Effector CD8-positive, alpha-beta T cell (primary cell): ENCODE measurements at regions not wholly inside any gene's neighbourhood (a gene's known extent, or its start where the extent isn't known, plus 50 kb on each side); places are given as distances from the start of the nearest gene placed in this dataset.

ENCODE experiments used
- DNase-seq: peaks from one replicate; lab custom pipeline; 2025; lab: John Stamatoyannopoulos, UW

GRCh38 chr1:208513799-208514198 is 269.6 kb upstream of the PLXNA2 start:
- no peak for DNase-seq

GRCh38 chr1:208515129-208515528 is 270.9 kb upstream of the PLXNA2 start:
- DNase-seq = no peak

- DNase-seq = no peak
Observed at GRCh38 chr1:208516780-208517179, 272.6 kb upstream of the PLXNA2 start.

- no peak for DNase-seq
Observed at GRCh38 chr1:208520438-208521099, 276.4 kb upstream of the PLXNA2 start.

- DNase-seq = no peak
Observed at GRCh38 chr1:208521534-208521933, 277.4 kb upstream of the PLXNA2 start.

GRCh38 chr1:208523007-208523406 is 278.8 kb upstream of the PLXNA2 start:
- no peak for DNase-seq

- DNase-seq = no peak
Observed at GRCh38 chr1:208524376-208524775, 280.2 kb upstream of the PLXNA2 start.

- DNase-seq = no peak
Observed at GRCh38 chr1:208524925-208525324, 280.7 kb upstream of the PLXNA2 start.

GRCh38 chr1:208525417-208525816 is 281.2 kb upstream of the PLXNA2 start:
- no peak for DNase-seq

GRCh38 chr1:208526613-208527125 is 282.5 kb upstream of the PLXNA2 start:
- no peak for DNase-seq

GRCh38 chr1:208527156-208527555 is 283.0 kb upstream of the PLXNA2 start:
- DNase-seq = no peak

GRCh38 chr1:208528578-208529240 is 284.5 kb upstream of the PLXNA2 start:
- DNase-seq = no peak

GRCh38 chr1:208531003-208531750 is 287.0 kb upstream of the PLXNA2 start:
- DNase-seq = no peak

- DNase-seq = no peak
Observed at GRCh38 chr1:208533746-208534598, 289.8 kb upstream of the PLXNA2 start.

GRCh38 chr1:208534599-208534897 is 290.4 kb upstream of the PLXNA2 start:
- DNase-seq = no peak

- no peak for DNase-seq
Observed at GRCh38 chr1:208534979-208535378, 290.8 kb upstream of the PLXNA2 start.

GRCh38 chr1:208535511-208535910 is 291.3 kb upstream of the PLXNA2 start:
- no peak for DNase-seq

- no peak for DNase-seq
Observed at GRCh38 chr1:208536212-208536611, 292.0 kb upstream of the PLXNA2 start.

- DNase-seq = no peak
Observed at GRCh38 chr1:208537198-208537597, 293.0 kb upstream of the PLXNA2 start.

GRCh38 chr1:208538078-208538477 is 293.9 kb upstream of the PLXNA2 start:
- no peak for DNase-seq

- DNase-seq = no peak
Observed at GRCh38 chr1:208538587-208538986, 294.4 kb upstream of the PLXNA2 start.

- DNase-seq = no peak
Observed at GRCh38 chr1:208540724-208541123, 296.5 kb upstream of the PLXNA2 start.
